GM19468 (cell line): ENCODE measurements at regions not wholly inside any gene's neighbourhood (a gene's known extent, or its start where the extent isn't known, plus 50 kb on each side); places are given as distances from the start of the nearest gene placed in this dataset.

Experiments
- ATAC-seq: cut with Tn5 transposase; IDR thresholded peaks from one replicate; pipeline ENCODE4 v1.9.1; 2021; ENCODE audit warnings: mild to moderate bottlenecking, moderate library complexity, moderate number of reproducible peaks; ENCODE audit not compliant: unreplicated experiment; ENCODE audit errors: extremely low read depth

DNA sequence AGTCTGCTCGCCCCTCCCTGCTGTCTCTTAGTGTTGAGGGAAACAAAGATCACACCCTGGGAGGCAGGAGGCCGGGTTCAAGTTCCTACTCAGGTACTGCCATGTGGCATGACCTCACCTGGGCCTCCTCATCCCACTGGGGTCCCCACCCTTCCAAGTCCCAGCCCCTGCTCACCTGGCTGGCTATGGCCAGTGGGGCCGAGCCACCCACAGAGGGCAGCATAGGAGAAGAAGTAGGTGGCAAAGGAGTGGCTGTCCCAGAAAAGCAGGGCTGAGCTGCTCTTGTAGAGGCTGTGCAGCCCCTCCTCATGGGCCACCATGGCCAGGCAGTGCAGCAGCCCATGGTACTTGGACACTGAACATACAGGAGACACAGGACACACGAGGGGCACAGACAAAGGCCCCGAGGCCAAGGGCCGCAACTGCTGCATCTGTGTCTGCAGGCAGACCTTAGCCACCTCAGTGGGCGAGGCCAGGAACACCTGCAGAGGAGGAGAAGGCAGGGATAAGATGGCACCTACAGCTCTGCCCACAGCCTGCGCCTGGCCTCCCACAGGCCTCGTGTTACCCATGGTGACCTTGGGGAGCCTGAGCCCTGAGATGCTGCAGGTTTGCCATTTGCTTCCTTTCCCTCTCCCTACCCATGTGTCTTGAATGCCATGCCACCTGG lies 50.6 kb upstream of the MPEG1 start:
- no peak for ATAC-seq
